Fibroblast of pulmonary artery (primary cell): ENCODE measurements at regions not wholly inside any gene's neighbourhood (a gene's known extent, or its start where the extent isn't known, plus 50 kb on each side); places are given as distances from the start of the nearest gene placed in this dataset.

Source experiments
- DNase-seq: peaks from one replicate; pipeline ENCODE4 v3.0.0-alpha.2; 2010; ENCODE audit warnings: low read depth
- H3K4me3 ChIP-seq: replicated peaks from 2 replicates; pipeline ENCODE4 v1.5.1; 2011; ENCODE audit warnings: low read depth, mild to moderate bottlenecking, control low read depth, low read length, moderate library complexity
- TF ChIP-seq, protein P1 (sequence below): IDR thresholded peaks from 2 replicates; pipeline ENCODE4 v1.5.1; 2011; ENCODE audit warnings: mild to moderate bottlenecking, control low read depth, low read length, inconsistent platforms; ENCODE audit errors: missing control alignments

DNA sequence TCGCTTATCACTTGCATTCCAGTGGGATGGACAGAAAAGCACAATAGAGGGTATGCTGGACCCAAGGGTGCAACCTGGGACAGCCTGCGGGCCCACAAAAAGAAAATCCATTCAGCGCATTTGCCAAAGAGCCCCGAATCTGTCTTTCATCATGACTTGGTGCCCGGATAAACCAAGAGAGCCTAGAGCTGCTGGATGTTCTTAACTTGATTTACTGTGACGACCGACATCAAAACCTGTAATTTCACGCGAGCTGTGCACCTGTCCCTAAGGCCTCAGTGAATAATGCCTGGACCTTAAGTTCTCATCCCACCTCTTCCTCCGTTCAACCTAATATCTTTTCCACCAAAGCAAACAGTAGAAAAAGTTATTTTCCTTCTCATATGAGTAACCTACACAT is 115.5 kb upstream of the ACKR3 start:
- TF ChIP-seq, protein P1, sequence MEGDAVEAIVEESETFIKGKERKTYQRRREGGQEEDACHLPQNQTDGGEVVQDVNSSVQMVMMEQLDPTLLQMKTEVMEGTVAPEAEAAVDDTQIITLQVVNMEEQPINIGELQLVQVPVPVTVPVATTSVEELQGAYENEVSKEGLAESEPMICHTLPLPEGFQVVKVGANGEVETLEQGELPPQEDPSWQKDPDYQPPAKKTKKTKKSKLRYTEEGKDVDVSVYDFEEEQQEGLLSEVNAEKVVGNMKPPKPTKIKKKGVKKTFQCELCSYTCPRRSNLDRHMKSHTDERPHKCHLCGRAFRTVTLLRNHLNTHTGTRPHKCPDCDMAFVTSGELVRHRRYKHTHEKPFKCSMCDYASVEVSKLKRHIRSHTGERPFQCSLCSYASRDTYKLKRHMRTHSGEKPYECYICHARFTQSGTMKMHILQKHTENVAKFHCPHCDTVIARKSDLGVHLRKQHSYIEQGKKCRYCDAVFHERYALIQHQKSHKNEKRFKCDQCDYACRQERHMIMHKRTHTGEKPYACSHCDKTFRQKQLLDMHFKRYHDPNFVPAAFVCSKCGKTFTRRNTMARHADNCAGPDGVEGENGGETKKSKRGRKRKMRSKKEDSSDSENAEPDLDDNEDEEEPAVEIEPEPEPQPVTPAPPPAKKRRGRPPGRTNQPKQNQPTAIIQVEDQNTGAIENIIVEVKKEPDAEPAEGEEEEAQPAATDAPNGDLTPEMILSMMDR, result no peak
- no peak overlapping the region for H3K4me3 ChIP-seq
- DNase-seq, result no peak

DNA sequence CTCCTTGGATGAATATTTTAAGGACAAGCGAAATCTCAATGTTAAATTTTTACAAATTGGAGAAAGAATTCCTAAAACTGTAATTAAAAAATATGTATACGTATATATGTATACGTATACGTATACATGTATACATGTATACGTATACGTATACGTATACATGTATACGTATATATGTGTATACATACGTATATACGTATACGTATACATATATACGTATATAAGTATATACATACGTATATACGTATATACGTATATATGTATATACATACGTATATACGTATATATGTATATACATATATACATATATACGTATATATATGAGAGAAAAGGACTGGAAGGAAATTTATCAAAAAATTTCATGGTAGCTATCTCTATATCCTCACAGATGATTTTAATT is 110.2 kb upstream of the ACKR3 start:
- H3K4me3 ChIP-seq, result no peak overlapping the region
- TF ChIP-seq, protein P1, result no peak
- no peak for DNase-seq

DNA sequence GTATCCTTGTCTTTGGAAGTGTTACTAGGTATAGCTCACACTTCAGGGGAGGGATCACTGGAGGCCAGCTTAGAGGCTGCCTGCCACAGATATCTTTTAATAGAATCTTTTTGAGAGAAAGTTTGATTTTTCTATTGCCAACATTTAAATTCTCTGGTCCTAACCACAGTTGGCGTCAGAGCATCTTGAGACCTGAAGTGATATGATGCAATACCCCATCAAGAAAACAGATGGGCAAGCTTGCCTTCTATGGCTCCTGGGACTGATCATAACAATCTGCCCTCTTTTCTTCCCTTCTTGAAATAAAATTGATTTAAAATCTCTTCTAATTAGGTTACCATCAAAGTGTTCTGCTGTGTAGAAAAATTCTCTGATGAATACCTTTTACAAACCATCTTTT is 105.5 kb upstream of the ACKR3 start:
- TF ChIP-seq, protein P1, result no peak
- H3K4me3 ChIP-seq, result no peak overlapping the region
- DNase-seq, result no peak

DNA sequence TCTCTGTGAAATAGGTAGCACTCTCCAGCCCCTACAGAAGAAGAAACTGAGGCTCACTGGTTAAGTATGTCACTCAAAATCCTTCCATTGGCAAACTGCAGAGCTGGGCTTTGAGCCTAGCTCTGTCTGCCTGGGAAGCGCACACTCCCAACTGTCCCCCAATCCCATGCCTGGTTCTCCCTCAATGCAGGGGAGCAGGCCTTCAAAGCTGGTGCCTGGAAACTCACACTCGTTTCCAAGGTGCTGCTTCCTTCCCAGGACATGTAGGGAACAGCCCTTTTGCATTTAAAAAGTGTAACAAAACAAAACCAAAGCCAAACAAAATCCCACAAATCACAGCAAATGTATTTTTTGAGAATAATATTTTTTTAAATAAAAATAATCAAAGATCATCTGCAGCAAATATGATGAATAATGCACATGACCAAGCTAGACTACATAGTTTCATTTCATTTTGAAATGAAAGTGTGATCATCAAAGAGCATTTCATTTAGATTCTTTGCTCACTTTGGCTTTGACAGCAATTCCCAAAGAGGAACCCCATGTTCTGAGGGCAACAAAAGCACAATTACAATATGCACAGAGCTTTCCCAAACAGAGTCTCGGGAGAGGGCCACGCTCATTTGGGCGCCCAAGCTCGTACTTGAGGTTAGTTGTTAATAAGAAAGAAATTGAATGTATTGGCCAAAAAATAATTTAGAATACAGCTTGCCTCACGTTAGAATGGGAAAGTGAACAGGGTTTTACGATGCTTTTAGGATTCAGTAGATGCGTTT is 96.7 kb upstream of the ACKR3 start:
- no peak for DNase-seq
- TF ChIP-seq, protein P1, result no peak
- no peak overlapping the region for H3K4me3 ChIP-seq

DNA sequence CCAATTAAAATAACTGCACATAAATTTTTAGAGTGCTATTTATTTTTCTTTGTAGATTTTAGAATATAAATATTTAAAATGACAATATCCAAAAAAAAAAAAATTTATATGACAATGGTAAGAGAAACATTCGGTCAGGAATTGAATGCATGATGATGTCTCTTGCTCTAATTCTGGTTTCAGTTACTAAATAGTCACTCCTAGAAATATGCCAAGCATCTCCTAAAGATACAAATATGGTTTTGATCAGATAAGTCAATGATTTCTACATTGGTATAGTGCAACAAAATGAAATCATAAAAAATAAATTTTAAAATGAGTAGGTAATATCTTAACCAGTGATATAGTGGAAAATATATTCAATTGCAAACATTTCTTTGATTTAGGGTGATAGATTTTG is 95.9 kb upstream of the ACKR3 start:
- TF ChIP-seq, protein P1, result no peak
- DNase-seq, result no peak
- no peak overlapping the region for H3K4me3 ChIP-seq

DNA sequence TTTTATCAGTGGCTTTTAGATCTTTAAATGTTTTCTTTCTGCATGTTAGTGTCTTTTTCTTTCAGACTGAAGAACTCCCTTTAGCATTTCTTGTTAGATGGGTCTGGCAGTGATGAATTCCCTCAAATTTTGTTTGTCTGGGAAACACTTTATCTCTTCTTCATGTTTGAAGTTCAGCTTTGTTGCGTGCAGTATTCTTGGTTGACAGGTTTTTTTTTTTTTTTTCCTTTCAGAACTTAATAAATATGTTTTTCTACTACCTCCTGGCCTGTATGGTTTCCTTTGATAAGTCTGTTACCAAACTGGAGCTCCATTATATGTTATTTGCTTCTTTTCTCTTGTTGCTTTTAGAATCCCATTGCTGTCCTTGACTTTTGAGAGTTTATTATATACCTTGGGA is 89.8 kb upstream of the ACKR3 start:
- TF ChIP-seq, protein P1, result no peak
- no peak overlapping the region for H3K4me3 ChIP-seq
- DNase-seq, result no peak

DNA sequence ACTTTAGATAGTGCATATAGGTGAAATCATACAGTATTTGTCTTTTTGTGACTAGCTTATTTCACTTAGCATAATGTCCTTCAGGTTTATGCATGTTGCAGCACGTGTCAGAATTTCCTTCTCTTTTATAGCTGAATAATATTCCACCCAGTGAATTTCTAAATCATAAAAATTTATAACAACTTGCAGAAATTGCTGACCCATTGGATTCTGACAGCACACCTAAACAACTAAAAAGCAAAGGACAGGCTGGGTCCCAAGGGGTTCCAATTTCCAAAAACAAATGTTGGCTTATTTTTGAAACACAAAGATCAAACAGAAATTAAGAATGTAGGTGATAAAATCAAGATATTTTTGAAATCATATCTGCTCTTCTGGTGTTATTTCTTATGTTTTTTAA is 86.5 kb upstream of the ACKR3 start:
- no peak for DNase-seq
- H3K4me3 ChIP-seq, result no peak overlapping the region

More for the DNA sequence above, 86.5 kb upstream of the ACKR3 start:
- TF ChIP-seq, protein P1, result no peak
